Neuronal stem cell (in vitro differentiated cells): ENCODE measurements at regions not wholly inside any gene's neighbourhood (a gene's known extent, or its start where the extent isn't known, plus 50 kb on each side); places are given as distances from the start of the nearest gene placed in this dataset.
"Not testable (repeated sequence)": the region's sequence is repeated elsewhere in the genome, so short reads cannot be mapped to it uniquely, and the experiment has no call there.

ENCODE experiments used
- DNase-seq: peaks from one replicate; pipeline ENCODE4 v3.0.0-alpha.2; 2013; ENCODE audit warnings: low spot score
- H2AFZ ChIP-seq: one replicate; pipeline ENCODE4 v1.6.1; 2013; ENCODE audit warnings: mild to moderate bottlenecking, low read length, inconsistent platforms
- H2AK5ac ChIP-seq: 2 replicates; pipeline ENCODE4 v1.6.1; 2013; ENCODE audit warnings: low read depth, mild to moderate bottlenecking, inconsistent platforms, low read length, moderate library complexity, mixed read lengths
- H2BK120ac ChIP-seq: 2 replicates; pipeline ENCODE4 v1.6.1; 2013; ENCODE audit warnings: low read depth, mild to moderate bottlenecking, inconsistent platforms, low read length, moderate library complexity, mixed read lengths
- H2BK12ac ChIP-seq: one replicate; pipeline ENCODE4 v1.6.1; 2013; ENCODE audit warnings: low read length, inconsistent platforms
- H2BK15ac ChIP-seq: 2 replicates; pipeline ENCODE4 v1.6.1; 2013; ENCODE audit warnings: mild to moderate bottlenecking, low read length, inconsistent platforms, mixed read lengths
- H2BK5ac ChIP-seq: one replicate; pipeline ENCODE4 v1.6.1; 2013; ENCODE audit warnings: inconsistent platforms, mild to moderate bottlenecking, low read length, moderate library complexity
- H3K14ac ChIP-seq: one replicate; pipeline ENCODE4 v1.6.1; 2013; ENCODE audit warnings: low read length, inconsistent platforms
- H3K18ac ChIP-seq: 2 replicates; pipeline ENCODE4 v1.6.1; 2013; ENCODE audit warnings: low read length, inconsistent platforms
- H3K23ac ChIP-seq: 2 replicates; pipeline ENCODE4 v1.6.1; 2013; ENCODE audit warnings: low read depth, mild to moderate bottlenecking, mixed read lengths, low read length, inconsistent platforms; ENCODE audit not compliant: poor library complexity
- H3K27ac ChIP-seq: replicated peaks from 3 replicates; pipeline ENCODE4 v1.5.1; 2013; ENCODE audit warnings: low read length, inconsistent platforms
- H3K27me3 ChIP-seq, 3 experiments: 2 replicates each; pipeline ENCODE4 v1.6.1; 2013; ENCODE audit warnings: low read length in 3 of 3, mild to moderate bottlenecking in 2 of 3, inconsistent platforms in 1 of 3, low read depth in 1 of 3, mixed read lengths in 1 of 3, moderate library complexity in 1 of 3; ENCODE audit not compliant: control insufficient read depth in 3 of 3, insufficient read depth in 3 of 3
- H3K36me3 ChIP-seq, 2 donors: replicated peaks in 1 of 2; 2 replicates each; pipeline ENCODE4 v1.6.1; 2013; ENCODE audit warnings: low read length in 2 of 2; ENCODE audit not compliant: control insufficient read depth in 2 of 2, insufficient read depth in 2 of 2
- H3K4ac ChIP-seq: 2 replicates; pipeline ENCODE4 v1.6.1; 2013; ENCODE audit warnings: inconsistent platforms, mild to moderate bottlenecking, low read length, moderate library complexity
- H3K4me1 ChIP-seq, 2 donors: 1 replicate in 1 of 2; 2 replicates in 1 of 2; pipeline ENCODE4 v1.6.1; 2013; ENCODE audit warnings: low read length in 2 of 2, low read depth in 1 of 2; ENCODE audit not compliant: control insufficient read depth in 2 of 2, insufficient read depth in 1 of 2
- H3K4me2 ChIP-seq: one replicate; pipeline ENCODE4 v1.6.1; 2013; ENCODE audit warnings: mild to moderate bottlenecking, low read length, inconsistent platforms; ENCODE audit not compliant: insufficient read depth, poor library complexity, severe bottlenecking
- H3K4me3 ChIP-seq, 2 donors: 2 replicates each; pipeline ENCODE4 v1.5.1; 2013; ENCODE audit warnings: low read length in 2 of 2, mild to moderate bottlenecking in 2 of 2, inconsistent platforms in 1 of 2, moderate library complexity in 1 of 2
- H3K79me1 ChIP-seq: one replicate; pipeline ENCODE4 v1.6.1; 2013; ENCODE audit warnings: low read depth, mild to moderate bottlenecking, inconsistent platforms, low read length, moderate library complexity
- H3K9ac ChIP-seq: one replicate; pipeline ENCODE4 v1.6.1; 2013; ENCODE audit warnings: mild to moderate bottlenecking, low read depth, low read length, inconsistent platforms; ENCODE audit not compliant: poor library complexity
- H3K9me3 ChIP-seq, 2 donors: replicated peaks in 1 of 2; 2 replicates each; pipeline versions ENCODE3 to v1.6.1; 2013; ENCODE audit warnings: low read length in 2 of 2, mild to moderate bottlenecking in 2 of 2, inconsistent platforms in 1 of 2, low read depth in 1 of 2, mixed read lengths in 1 of 2, moderate library complexity in 1 of 2; ENCODE audit not compliant: control insufficient read depth in 2 of 2, insufficient read depth in 1 of 2
- H4K8ac ChIP-seq: one replicate; pipeline ENCODE4 v1.6.1; 2013; ENCODE audit warnings: low read depth, mild to moderate bottlenecking, inconsistent platforms, low read length, moderate library complexity
- H4K91ac ChIP-seq: one replicate; pipeline ENCODE4 v1.6.1; 2013; ENCODE audit warnings: low read length, low read depth, mild to moderate bottlenecking, inconsistent platforms; ENCODE audit not compliant: poor library complexity
- WGBS, 2 donors: extraction: QIAGEN DNeasy Blood & Tissue Kit; methylation state at CpG; one replicate each; pipeline ENCODE4 v1.1.7; 2013; ENCODE audit warnings: missing lambda C conversion rate in 2 of 2, mixed read lengths in 1 of 2; ENCODE audit not compliant: insufficient read length in 2 of 2, insufficient replicate concordance in 1 of 2; ENCODE audit errors: extremely low coverage in 2 of 2; 5-methylcytosine and 5-hydroxymethylcytosine counted together

GRCh38 chr21:10270211-10270610 is 251.2 kb upstream of the TPTE start:
- peak; percentile 66 for DNase-seq
- not testable (repeated sequence) for H3K4me3 ChIP-seq

GRCh38 chr21:10271666-10272207 is 249.6 kb upstream of the TPTE start:
- H3K14ac ChIP-seq, H4K8ac ChIP-seq, H2BK120ac ChIP-seq, DNase-seq, H2AK5ac ChIP-seq, H3K9ac ChIP-seq, H2AFZ ChIP-seq, H3K79me1 ChIP-seq, H4K91ac ChIP-seq, H3K18ac ChIP-seq, H3K23ac ChIP-seq, H3K27ac ChIP-seq, H3K9me3 ChIP-seq, H2BK12ac ChIP-seq, H3K36me3 ChIP-seq, H2BK5ac ChIP-seq, H3K4me2 ChIP-seq, H2BK15ac ChIP-seq, H3K27me3 ChIP-seq, H3K4ac ChIP-seq, H3K4me1 ChIP-seq: not testable (repeated sequence)
- whole genome bisulfite sequencing, 2 donors, result no CpG with 5 or more reads among the region's 4 CpGs
- peak overlapping the region in 1 of 2 donors; percentile 63 for H3K4me3 ChIP-seq

More at GRCh38 chr21:10270211-10270610, 251.2 kb upstream of the TPTE start:
- not testable (repeated sequence) for H3K79me1 ChIP-seq, H3K36me3 ChIP-seq, H3K4ac ChIP-seq, H3K18ac ChIP-seq, H3K23ac ChIP-seq, H3K9ac ChIP-seq, H2BK15ac ChIP-seq, H3K9me3 ChIP-seq, H2AK5ac ChIP-seq, H3K27ac ChIP-seq, H2BK120ac ChIP-seq, H4K91ac ChIP-seq, H3K4me1 ChIP-seq, H2BK5ac ChIP-seq, H2BK12ac ChIP-seq, H2AFZ ChIP-seq, H3K14ac ChIP-seq, H4K8ac ChIP-seq, H3K27me3 ChIP-seq, H3K4me2 ChIP-seq
- WGBS, 2 donors, result no CpG with 5 or more reads among the region's 5 CpGs

GRCh38 chr21:10272216-10272615 is 249.2 kb upstream of the TPTE start:
- Histone ChIP-seq H2BK15ac (no peak overlapping the region), H4K8ac (no peak overlapping the region), H2BK5ac (no peak overlapping the region), H4K91ac (no peak overlapping the region), H2AFZ (no peak overlapping the region), H3K18ac (no peak overlapping the region), H3K4me1 (no peaks in the 10 kb centered on the region), H3K27me3 (no peaks in the 10 kb centered on the region), H3K36me3 (no peaks in the 10 kb centered on the region), H3K4me2 (no peak overlapping the region), H2AK5ac (no peak overlapping the region), H3K23ac (no peak overlapping the region), H2BK12ac (no peak overlapping the region), H3K27ac (no peak overlapping the region), H3K4me3 (no peak overlapping the region), H2BK120ac (no peak overlapping the region), H3K4ac (no peak overlapping the region), H3K79me1 (no peaks in the 10 kb centered on the region), H3K9ac (no peak overlapping the region), H3K9me3 (peaks cover 2% of the 10 kb centered on the region in 2 donors), H3K14ac (no peak overlapping the region)
- WGBS, 2 donors, result no CpG with 5 or more reads among the region's 5 CpGs
- no peak for DNase-seq

GRCh38 chr21:10273196-10273595 is 248.2 kb upstream of the TPTE start:
- H2BK5ac ChIP-seq, result no peak overlapping the region
- no peak overlapping the region for H3K27ac ChIP-seq
- no peak overlapping the region for H3K4me3 ChIP-seq
- H4K91ac ChIP-seq, result no peak overlapping the region
- no peak overlapping the region for H3K9ac ChIP-seq
- H3K36me3 ChIP-seq, result no peaks in the 10 kb centered on the region
- H3K14ac ChIP-seq, result no peak overlapping the region
- H2BK120ac ChIP-seq, result no peak overlapping the region
- H3K9me3 ChIP-seq, result peaks cover 2% of the 10 kb centered on the region in 2 donors
- no peak overlapping the region for H3K18ac ChIP-seq
- H2BK12ac ChIP-seq, result no peak overlapping the region
- no peak overlapping the region for H3K4me2 ChIP-seq
- no peak for DNase-seq
- no CpG with 5 or more reads among the region's 2 CpGs for WGBS, 2 donors
- no peak overlapping the region for H3K23ac ChIP-seq
- no peak overlapping the region for H2BK15ac ChIP-seq
- no peaks in the 10 kb centered on the region for H3K79me1 ChIP-seq
- H3K4me1 ChIP-seq, result no peaks in the 10 kb centered on the region
- H4K8ac ChIP-seq, result no peak overlapping the region
- no peak overlapping the region for H2AK5ac ChIP-seq
- H3K27me3 ChIP-seq, result no peaks in the 10 kb centered on the region
- no peak overlapping the region for H3K4ac ChIP-seq
- H2AFZ ChIP-seq, result no peak overlapping the region
